ENCODE measurements at regions not wholly inside any gene's neighbourhood (a gene's known extent, or its start where the extent isn't known, plus 50 kb on each side); places are given as distances from the start of the nearest gene placed in this dataset.

- H3K27ac ChIP-seq (ENCODE audit: low read depth in 2 of 2, low read length in 2 of 2): no peak overlapping the region
- no peak overlapping the region for H3K4me3 ChIP-seq (ENCODE audit: low read length in 3 of 3)
- intact Hi-C loops (cut with DNase I): no loop called here
- H3K9me3 ChIP-seq (ENCODE audit: control insufficient read depth in 2 of 3, insufficient read depth in 1 of 3, low read length in 3 of 3): no peaks in the 10 kb centered on the region
- no peak for FAIRE-seq
- DNase-seq: no peak
- H3K9ac ChIP-seq (ENCODE audit: low read length in 3 of 3): no peak overlapping the region
- TF ChIP-seq CTCF (IDR thresholded peaks at IDR 0.05; ENCODE audit: borderline replicate concordance, extremely low read depth, insufficient read depth): no peak
- no peaks in the 10 kb centered on the region for H3K4me1 ChIP-seq (ENCODE audit: control insufficient read depth in 2 of 3, insufficient read depth in 2 of 3, low read depth in 1 of 3, low read length in 3 of 3)
- H3K27me3 ChIP-seq (ENCODE audit: control insufficient read depth, insufficient read depth, low read length): no peaks in the 10 kb centered on the region
- no peaks in the 10 kb centered on the region for H3K36me3 ChIP-seq (ENCODE audit: control insufficient read depth in 2 of 3, insufficient read depth in 3 of 3, low read length in 3 of 3)
Measured at GRCh38 chr18:59086522-59086921, 53.2 kb upstream of the SEC11C start.

GRCh38 chr18:59087391-59087790 lies 52.3 kb upstream of the SEC11C start:
- H3K4me3 ChIP-seq (ENCODE audit: low read length in 3 of 3): no peak overlapping the region
- TF ChIP-seq CTCF (IDR thresholded peaks at IDR 0.05; ENCODE audit: borderline replicate concordance, extremely low read depth, insufficient read depth): no peak
- no peak overlapping the region for H3K27ac ChIP-seq (ENCODE audit: low read depth in 2 of 2, low read length in 2 of 2)
- H3K9me3 ChIP-seq (ENCODE audit: control insufficient read depth in 2 of 3, insufficient read depth in 1 of 3, low read length in 3 of 3): no peaks in the 10 kb centered on the region
- DNase-seq (no peak), FAIRE-seq (no peak)
- H3K36me3 ChIP-seq (ENCODE audit: control insufficient read depth in 2 of 3, insufficient read depth in 3 of 3, low read length in 3 of 3): no peaks in the 10 kb centered on the region
- no peaks in the 10 kb centered on the region for H3K27me3 ChIP-seq (ENCODE audit: control insufficient read depth, insufficient read depth, low read length)
- H3K9ac ChIP-seq (ENCODE audit: low read length in 3 of 3): no peak overlapping the region
- H3K4me1 ChIP-seq (ENCODE audit: control insufficient read depth in 2 of 3, insufficient read depth in 2 of 3, low read depth in 1 of 3, low read length in 3 of 3): no peaks in the 10 kb centered on the region
- intact Hi-C loops (cut with DNase I): no loop called here
